GM18870 (cell line): ENCODE measurements at regions not wholly inside any gene's neighbourhood (a gene's known extent, or its start where the extent isn't known, plus 50 kb on each side); places are given as distances from the start of the nearest gene placed in this dataset.
"Not testable (repeated sequence)": the region's sequence is repeated elsewhere in the genome, so short reads cannot be mapped to it uniquely, and the experiment has no call there.

Experiments
- ATAC-seq: cut with Tn5 transposase; IDR thresholded peaks from one replicate; pipeline ENCODE4 v1.9.1; 2021; ENCODE audit warnings: moderate library complexity; ENCODE audit not compliant: unreplicated experiment

DNA sequence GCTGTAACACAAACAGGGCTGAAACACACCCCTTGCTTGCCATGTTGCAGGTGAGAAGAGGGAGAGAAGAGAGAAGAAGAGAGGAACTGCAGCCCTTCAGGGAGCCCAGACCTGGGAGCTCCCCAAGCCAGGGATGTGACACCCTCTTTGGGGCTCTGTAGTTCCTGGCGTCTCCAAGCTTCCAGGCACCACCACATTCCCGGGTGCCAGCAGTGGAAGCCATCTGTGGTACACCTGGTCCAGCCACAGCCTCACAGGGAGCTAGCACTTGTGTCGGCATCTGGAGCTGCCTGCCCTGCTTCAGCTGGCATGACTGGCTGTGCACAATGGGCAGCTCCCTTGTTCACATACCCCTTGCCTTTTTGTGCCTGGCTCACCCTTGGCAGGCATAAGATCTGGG lies 182.1 kb downstream of the DEPDC1B start:
- ATAC-seq = no peak

DNA sequence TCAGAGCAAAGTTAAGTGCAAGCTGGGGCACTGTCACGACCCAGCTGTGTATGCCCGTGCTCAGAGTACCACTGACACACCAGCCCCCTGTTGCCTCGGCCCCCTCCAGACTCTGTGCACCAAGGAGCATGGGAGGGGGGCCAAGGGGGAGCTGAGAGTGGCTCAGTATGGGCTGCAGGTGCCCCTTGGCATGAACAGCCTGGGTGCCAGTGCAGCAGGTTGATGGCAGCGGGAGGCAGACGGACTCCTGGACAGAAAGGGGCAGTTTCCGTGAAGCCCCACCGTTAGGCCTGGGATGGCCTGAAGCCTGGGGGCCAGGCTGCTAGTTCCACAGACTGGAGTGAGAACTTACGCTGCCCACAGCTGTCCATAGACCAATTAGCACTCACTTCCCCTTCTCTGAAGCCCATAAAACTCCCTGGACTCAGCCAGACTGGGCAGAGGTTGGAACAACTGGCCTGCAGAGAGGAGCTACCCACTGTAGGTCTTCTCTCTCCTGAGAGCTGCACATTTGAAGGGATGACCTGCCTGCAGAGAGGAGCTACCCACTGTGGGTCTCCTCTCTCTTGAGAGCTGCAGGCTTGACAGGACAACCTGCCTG lies 182.8 kb downstream of the DEPDC1B start:
- no peak for ATAC-seq

DNA sequence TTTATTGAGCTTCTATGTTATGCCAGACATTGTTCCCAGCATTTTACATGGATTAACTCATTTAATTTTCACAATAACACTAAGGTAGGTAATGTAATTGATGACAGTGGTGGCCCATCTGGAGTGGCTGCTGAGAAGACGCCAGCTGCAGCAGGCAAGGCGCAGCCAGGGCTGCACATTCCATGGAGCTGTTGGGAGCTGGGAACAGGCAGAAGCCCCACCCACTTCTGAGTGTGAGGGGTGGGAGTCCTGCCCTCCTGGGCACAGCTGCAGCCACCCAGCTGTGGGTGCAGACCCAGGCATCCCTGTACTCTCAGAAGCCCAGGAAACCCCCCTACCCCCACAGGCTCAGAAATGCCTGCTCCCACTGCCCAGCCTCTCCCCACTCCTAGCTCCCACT lies 183.3 kb downstream of the DEPDC1B start:
- no peak for ATAC-seq

DNA sequence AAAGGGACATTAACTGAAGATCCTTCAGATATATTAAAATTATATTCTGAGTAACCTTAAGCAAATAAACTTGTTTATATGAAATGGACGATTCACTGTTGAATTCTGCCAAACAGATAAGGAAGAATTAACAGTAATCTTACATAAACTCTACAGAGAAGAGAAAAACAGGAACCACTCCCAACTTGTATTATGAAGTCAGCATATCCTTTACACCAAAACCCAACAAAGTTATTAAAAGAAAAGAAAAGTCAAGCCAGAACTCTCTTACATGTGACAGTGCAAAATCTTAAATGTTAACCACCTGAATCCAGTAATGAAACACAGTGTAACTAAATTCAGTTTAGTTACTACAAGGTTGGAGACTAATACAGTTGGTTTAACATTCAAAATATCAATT lies 185.8 kb downstream of the DEPDC1B start:
- ATAC-seq = no peak

DNA sequence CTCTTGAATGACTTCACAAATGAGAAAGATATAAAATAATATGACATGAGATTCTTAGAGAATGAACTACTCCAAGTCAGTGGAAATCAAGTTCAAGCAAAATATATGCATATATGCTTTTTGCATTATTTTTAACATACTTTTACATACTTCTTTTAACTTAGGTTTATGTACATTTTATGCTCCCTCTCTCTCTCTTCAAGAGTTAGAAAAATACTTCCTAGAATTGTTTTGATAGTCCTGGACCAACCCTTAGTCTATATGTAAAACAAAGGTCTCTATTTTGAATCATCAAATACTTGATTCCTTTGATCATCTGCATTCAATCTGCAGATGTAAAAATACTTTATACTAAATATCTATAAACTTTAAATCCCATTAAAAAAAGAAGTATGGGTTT lies 187.8 kb downstream of the DEPDC1B start:
- ATAC-seq = no peak

DNA sequence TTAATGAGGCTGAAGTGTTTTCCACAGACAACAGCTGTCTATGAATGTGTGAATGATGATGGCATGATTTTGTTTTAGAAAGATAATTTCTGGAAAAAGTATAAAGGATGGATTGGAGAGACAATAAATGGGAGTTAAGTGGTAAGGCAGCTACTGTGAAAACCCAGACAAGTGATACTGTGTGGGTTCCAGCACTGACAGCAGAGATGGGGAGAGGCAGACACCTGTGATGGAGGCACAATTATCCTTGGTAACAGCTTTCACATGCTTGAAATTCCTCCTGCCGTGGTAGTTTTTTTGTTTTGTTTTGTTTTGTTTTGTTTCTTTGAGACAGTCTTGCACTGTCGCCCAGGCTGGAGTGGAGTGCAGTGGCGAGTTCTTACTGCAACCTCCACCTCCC lies 189.3 kb downstream of the DEPDC1B start:
- no peak for ATAC-seq

DNA sequence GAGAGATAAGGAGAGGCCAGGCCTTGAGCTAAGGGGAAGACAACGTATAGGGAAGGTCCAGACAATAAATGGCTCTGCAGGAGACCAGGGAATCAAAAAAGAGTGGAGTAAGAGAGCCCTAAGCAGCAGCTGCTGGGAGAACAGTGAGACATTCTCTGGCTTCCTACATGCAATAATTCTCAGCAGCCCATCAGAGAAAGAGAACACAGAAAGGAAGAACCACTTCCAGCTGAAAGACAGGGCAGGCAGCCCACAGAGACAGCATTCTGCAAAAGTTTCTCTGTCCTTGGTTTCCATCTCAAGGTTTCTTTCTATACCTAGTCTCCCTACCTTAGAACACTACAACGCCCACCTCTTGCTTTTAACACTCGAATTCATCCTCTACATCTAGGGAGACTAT lies 189.9 kb downstream of the DEPDC1B start:
- ATAC-seq = no peak

DNA sequence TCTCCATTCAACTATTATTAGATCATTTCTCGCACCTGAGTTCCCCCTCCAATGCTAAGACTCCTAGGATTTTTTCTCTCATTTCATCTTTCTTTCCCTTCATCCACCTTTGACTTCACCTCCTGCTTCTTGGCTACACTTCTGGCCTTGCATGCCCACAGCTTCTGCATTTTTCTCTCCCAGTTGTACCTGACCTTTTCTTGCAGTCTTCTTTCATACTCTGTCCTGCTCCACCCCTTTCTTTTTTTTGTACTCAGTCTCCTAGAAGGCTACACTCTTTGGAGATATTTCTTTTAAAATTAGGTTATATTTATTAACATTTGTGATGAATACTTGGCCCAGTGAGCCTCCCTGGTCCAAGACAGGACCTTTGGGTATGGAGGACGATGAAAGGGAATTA lies 190.4 kb downstream of the DEPDC1B start:
- ATAC-seq = no peak

DNA sequence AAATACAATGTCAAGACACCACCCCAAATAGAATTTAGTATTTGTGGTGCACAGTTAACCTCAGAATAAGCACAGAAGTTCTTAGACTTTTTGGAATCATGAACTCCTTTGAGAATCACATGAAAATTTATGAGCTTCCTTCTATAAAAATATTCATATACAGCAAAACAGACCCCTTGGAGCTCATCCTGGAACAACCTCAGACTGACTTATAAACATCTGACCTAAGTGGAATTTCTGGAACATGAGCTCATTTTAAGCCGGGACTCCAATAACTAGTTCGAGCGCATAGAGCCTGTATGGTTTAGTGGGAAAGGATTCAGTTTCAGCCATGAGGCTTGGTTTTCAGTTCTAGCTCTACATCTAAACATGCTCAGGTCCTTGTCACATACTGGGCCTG lies 192.3 kb downstream of the DEPDC1B start:
- ATAC-seq = no peak

DNA sequence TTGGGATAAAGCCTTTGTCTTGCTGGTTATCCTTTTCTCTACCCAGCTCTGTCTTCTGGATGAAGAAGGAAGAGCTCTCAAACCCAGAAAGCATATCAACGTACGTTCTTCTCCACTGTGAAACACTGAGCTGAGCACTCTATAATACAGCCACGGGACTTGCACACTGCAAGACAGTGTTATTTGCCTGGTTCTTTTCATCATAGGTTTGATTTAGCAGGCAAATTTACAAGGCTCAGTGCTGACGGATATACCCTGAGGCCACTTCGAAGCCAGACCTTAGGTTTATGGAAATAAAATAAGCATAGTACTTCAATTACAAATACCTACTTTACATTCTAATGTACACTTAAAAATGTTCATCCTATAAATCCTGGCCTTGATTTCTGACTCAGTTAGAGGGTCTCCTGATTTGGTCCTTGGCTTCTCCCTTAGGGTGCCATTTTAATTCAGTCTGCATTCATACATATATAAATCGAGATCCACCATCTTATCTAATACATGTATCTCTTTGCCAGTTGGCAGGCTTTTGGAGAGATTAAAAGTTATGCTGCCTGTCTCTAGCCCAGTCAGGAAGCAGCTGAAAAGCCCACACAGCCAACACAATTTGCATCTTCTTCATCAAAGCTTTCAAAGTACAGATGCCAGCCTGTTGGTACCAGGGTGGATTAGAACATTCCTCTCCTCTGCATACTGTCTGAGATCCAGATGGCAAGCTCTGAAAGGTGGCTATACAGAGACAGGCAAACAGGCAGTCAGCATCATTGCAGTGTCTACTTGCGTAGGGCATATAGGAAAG lies 194.4 kb downstream of the DEPDC1B start:
- ATAC-seq = no peak

DNA sequence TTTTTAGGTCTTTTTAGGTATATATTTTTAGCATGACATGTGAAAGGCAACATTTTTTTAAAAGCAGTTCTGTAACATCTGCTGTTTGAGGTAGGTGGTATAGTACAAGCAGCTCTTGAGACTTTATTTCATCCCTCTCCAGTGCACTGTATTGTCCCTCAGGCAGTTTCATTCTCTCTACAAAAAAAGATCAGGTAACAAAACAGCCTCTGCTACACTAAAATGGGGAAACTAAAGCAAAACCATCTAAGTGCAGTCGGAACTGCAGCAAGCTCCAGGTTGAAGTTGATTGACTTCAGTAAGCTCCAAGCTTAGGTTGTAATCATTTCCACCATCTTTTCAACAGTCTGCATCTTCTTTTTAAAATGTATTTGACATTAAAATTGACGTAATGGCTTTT lies 195.6 kb downstream of the DEPDC1B start:
- ATAC-seq = peak; percentile 74

DNA sequence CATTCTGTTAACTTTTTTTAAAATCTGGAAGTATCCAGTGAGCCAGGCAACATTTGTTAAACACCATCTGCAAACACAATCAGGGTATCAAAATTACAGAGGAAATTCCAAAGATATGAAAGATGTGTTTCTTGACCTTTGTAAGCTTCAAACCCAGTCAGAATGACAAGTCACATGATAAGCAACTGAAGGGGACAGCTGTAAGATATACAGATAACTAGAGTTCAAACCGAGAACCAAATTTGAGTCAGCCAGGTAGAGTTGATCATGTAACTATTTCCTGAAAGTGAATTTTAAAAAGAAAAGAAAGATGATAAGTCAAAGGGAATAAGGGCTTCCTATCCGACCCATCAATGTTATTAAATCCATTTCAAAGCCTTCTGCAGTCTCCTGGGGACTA lies 196.2 kb downstream of the DEPDC1B start:
- ATAC-seq = peak; percentile 92

DNA sequence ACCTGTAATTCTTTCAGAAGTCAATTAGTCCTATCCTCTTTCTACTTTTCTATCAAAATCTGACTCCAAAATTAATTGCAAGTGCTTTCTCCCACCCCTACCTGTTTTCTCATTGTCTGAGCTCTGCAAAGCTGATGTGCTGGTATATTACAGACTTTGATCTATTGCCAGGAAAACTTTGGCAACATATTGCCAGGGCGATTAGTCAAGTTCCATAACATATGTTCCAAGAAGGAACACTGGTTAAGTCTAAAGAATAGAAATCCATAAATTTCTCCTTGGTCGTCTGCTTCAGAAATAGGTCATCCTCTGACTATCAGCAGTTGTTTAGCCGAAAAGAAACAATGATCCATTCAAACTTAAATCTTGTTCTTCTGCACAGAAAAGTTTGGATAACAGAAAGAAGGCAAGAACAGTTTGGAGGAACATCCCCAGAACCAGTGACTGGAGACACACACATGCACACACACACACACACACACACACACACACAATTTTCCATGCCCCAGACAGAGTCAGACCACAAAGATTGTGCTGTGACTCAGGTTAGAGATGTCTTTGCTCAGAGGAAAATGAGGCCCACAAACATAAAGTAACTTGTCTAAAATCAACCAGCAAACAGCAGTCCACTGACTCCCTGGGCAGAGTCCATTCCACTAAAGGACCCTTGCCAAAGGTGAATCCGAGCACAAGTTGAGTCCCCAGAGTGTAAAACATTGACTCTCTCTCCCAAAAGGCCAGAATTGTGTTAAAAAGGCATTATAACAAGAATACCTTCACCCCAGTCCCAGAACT lies 202.1 kb downstream of the DEPDC1B start:
- no peak for ATAC-seq

DNA sequence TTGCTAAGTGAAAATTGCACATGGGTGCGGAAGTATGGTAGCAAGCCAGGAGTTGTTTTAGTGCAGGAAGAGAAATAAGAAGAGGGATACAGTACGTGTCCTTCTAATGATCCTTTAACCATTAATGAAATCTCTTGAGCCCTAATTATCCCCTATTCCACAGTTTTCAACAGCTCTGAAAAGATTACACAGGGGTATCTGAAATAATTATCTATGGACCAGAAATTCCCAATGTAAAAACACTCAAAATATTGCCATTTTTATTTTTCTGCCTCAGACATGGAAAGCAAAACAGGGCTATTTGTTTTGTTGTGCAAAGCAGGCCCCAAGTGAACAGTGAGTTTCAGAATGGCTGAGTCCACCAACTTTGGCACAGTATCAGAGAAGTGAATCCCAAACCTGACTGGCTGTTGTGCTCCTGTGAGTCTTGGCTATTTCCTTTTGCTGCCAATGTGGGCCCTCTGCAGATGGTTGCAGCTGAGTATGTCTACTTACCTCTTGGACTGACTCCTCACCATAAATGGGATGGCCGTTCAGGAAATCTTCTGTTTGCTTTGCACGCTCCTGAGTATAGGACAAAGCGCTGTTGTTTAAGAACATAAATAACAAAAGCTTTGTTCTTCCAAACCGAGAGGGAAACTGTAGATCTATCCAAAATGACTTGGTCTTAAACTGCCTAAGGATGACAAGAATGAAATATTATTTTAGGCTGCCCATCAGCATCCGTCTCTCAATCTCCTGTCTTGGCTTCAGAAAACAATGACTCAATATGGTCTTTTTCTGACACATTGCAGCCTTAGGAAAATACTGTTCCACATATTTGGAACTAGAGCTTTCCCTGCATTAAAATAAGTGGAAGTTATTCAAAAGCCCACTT lies 204.1 kb downstream of the DEPDC1B start:
- no peak for ATAC-seq

DNA sequence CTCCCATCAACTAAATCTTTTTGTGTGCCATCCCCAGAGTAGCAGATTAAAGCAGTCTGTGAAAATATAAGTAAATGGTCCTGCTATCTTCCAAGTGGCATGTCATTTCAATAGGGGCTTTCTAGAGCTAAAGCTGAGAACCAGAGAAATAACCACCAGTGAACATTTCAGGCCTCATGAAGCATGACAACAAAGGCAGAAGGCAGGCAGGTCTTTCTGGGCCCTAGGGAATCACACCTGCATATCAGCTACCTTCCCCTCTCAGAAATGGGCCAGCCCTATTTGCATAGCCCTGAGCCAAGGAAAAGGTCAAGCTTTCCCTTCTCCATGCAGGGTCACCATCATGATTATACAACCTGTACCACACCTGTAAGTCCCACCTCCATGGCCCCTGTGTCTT lies 205.3 kb downstream of the DEPDC1B start:
- ATAC-seq = no peak

DNA sequence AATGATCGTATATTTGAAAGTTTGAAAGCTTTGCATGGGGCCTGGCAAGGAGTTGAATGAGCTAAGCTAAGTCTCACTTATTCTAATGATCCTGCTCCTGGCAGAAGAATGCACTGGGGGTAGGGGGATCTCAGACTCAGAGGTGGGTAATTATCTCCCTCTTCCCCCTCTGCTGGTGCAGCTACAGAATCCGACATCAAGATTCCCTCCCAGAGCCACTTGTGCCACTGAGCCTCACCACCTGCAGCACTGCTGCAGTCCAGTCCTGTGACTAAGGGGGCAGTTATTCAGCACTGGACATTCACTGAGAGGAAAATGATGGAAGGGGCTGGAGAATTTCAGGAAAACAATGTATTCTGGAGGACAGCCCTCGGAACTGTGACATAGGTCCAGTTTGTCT lies 205.8 kb downstream of the DEPDC1B start:
- ATAC-seq = no peak

DNA sequence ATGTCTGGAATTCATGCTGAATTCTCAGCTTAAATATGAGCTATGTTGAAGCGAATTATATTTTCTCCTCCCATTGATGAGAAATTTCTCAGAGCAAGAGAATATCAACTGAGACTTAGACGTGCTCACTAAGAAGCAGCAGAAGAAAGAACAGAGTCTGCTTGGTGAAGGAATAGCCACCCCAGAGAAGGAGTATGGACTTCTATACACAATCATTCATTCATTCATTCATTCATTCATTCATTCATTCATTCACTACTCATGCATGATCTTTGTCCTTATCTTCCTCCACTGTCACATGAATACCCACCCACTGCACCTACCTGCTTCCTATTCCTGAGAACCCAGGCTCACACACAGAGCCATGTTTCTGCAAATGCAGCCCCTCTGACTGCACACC lies 206.6 kb downstream of the DEPDC1B start:
- ATAC-seq = no peak

DNA sequence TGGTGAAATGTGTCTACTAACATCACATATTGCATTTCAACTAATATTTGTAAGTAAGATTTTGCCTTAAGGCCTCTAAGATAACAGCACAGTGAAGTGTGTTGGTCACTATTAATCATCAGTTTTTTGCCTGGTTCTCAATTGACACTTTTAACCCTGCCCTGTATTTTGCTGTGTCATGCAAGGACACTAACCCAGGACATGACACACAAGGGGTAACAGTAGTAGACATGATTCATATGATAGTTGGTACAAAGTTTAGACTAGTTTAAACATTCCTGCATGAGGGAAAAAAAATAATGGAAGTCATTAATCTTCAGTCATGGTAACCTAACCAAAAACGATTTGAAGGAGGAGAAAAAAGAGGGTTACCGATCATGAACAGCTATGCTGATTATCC lies 207.0 kb downstream of the DEPDC1B start:
- ATAC-seq = no peak

DNA sequence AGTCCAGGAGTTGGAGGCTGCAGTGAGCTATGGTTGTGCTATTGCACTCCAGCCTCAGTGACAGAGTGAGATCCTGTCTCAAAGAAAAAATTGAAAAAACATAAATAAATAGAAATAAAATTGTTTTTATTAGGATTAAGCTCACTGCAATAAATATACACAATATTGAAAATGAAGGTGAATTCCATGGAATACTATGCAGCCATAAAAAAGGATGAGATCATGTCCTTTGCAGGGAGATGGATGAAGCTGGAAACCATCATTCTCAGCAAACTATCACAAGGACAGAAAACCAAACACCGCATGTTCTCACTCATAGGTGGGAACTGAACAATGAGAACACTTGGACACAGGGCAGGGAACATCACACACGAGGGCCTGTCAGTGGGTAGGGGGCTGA lies 207.6 kb downstream of the DEPDC1B start:
- ATAC-seq = not testable (repeated sequence)

DNA sequence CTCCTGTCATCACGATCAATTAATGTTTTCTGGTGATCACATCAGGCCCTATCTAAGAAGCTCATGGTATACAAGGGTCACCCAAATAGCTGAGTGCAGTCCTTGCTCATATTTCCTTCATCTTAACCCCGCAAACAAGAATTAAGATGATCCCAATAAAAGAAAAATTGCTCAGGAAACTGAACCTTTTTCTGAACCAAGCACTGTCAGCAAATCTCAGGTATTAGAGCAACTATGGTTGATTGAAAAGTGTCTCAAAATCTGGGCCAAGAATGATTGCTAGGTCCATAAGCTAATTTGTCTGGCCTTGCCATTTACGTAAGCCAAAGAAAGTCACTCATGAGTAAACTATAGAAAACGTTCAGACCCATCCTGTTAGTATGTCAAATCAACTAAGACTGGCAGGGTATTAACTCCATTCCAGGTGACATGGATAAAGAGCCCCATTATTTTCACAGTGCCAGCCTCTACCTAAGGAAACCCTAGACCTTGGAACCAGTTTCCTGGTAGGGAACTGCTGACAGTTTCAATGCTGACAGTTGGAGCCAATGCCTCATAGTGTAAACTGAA lies 209.3 kb downstream of the DEPDC1B start:
- ATAC-seq = no peak

DNA sequence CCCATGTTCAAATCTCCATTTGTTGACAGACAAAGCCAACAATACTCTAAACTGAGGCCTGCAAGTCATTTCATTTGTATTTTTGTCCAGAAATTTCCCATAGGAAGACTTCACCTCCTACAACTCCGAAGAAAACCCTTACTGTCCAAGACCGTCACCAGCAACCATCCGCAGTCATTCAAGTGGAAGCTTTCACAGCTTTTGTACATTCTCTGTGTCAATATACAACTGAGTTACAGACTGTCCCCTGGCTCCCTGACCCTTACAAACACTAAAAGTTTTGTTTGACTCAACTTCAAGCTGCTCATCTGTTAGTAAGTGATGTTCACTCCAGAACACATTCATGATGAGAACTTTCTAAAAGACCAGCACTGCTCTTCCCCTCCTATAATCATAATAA lies 210.1 kb downstream of the DEPDC1B start:
- no peak for ATAC-seq
